ENCODE measurements at regions not wholly inside any gene's neighbourhood (a gene's known extent, or its start where the extent isn't known, plus 50 kb on each side); places are given as distances from the start of the nearest gene placed in this dataset.

DNA sequence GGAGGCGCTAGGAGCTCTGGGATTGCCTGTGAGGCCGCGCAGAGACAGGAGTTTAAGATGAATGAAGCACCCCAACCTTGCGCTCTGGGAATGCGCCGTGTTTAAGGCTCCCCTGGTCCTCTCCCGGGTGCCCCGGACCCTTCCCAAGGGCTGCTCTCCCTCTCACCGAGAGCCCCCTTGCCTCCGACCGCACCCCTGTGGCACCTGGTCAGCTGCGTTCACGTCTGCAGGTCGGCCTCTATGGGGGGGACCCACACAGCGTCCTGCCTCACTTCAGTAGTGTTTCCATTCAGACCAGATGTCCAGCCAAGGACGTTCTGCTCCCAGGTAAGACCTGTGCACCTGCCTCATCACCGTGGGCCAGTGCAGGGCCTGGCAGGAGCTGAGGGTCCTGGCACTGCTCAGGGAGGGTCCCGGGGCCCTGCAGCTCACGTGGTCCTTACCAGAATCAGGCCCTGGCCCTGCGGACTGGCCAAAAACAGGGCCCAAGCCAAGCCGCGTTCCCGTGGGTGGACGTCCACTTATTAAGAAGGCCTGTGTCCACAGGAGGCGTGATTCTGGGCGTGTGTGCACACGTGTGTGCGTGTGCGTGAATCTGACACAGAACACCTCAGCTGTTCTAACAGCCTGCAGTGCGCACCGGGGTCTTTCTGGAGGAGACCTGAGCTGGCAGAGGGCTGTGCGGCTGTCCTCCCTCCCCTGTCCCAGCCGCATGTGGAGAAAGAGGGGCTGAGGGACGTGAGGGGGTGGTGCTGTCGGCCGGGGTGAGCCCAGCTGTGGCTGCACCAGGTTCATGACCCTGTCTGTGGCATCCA, 79.9 kb upstream of the BHLHE23 start:
- DNase-seq (ENCODE audit: low read depth): no peak

DNA sequence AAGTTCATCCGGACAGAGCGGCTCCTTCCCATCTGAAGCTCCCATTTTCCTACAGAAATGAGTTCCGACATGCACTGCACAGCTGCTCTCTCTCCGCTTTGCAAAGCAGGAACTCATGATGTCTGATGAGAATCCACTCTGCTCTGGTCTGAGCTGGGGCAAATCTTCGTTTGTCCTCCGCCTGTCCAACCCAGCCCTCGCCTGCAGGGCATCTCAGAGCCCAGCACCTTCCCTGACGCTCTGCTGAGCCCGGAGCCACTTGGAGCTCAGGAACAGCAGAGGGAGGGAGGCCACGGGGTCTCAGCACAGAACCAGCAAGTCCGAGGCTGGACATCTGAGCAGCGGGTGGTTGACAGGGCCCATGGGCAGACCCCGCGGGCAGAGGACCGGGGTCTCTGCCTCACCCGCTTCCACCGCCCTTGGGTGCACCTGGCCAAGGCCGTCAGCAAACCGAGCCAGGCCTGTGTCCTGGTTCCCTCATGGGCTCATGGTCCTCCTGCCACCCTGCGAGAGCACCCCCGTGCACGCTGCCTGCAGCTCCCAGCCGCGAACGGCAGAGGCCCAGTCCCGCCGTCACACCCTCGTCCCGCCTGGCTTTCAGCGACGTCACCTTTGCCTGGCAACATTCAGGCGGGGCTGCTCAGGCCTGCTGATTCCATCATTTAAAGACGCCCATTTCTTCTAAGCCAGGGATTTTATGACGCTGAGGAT, 78.5 kb upstream of the BHLHE23 start:
- no peak for DNase-seq (ENCODE audit: low read depth)

DNA sequence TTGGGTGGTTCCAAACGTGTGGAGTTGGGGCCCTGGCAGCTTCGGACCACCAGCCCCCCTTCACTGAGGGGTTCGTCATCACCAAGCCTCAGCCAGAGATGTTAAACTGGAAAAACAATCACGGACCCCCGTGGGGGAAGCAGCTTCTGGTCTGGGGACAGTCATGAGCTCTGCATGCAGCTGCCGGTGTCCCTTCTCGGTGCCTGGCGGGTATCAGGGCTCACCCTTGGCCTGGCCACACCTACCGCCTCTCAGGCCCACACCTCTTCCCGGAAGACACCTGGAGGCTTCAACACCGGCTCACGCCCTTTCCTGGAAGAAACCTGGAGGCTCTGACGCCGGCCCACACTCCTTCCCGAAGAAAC, 77.8 kb upstream of the BHLHE23 start:
- no peak for DNase-seq (ENCODE audit: low read depth)

DNA sequence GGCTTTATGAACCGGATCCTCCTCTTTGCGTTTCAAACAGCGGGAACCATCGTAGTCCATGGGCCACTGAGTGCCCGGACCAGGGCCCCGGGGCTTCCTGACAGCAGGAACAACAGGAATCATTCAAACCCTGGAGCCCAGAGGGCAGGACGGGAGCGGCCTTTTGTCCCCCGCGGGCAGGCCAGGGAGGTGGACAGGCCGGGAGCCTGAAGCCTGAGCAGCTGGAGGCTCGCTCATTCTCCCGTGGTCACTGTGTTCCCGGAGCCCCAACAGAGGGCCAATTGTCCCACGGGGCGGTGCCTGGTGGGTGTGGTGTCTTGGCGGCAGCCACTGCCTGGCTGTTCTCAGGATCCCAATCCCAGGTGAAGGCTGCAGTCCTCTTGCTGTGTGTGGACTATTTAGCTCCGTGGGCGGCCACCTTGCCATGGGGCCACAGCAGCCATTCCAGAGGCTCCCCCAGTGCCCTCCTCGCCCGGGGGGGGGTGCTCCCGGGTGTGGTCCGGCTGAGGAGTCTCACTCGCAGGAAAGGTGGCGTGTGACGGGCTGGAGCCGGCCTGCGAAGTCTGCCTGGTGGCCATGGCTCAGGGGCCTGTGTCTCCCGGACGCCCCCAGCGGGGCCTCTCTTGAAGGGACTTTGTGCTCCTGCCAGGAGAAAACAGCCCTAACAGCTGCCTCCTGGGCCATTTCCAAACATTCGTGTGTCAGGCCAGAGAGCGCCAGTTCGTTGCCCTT, 77.2 kb upstream of the BHLHE23 start:
- DNase-seq (ENCODE audit: low read depth): no peak

DNA sequence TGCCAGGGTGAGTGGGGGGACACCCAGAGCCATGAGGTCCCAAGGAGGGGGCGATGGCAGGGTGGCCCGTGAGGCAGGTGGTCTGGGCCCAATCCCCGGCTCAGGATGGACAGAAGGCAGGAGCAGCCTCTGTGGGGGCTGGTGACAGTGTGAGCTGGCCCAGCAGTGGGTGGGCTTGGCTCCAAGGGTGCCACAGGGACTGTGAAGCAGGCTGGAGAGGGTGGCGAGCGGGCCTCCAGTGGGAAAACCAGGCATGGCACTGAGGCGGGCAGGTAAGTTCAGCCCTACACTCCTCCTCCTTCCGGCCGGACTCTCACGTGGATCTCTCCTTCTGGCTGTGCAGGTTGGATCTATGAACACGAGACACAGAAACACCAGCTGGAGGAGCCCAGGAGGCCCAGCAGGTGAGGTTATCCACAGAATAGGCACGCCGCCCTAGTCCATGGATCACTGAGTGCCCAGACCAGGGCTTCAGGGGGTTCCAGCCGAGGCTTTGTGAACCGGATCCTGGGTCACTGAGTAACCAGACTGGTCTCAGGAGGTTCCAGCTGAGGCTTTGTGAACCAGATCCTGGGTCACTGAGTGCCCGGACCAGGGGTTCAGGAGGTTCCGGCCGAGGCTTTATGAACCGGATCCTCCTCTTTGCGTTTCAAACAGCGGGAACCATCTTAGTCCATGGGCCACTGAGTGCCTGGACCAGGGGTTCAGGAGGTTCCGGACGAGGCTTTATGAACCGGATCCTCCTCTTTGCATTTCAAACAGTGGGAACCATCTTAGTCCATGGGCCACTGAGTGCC, 76.4 kb upstream of the BHLHE23 start:
- no peak for DNase-seq (ENCODE audit: low read depth)

DNA sequence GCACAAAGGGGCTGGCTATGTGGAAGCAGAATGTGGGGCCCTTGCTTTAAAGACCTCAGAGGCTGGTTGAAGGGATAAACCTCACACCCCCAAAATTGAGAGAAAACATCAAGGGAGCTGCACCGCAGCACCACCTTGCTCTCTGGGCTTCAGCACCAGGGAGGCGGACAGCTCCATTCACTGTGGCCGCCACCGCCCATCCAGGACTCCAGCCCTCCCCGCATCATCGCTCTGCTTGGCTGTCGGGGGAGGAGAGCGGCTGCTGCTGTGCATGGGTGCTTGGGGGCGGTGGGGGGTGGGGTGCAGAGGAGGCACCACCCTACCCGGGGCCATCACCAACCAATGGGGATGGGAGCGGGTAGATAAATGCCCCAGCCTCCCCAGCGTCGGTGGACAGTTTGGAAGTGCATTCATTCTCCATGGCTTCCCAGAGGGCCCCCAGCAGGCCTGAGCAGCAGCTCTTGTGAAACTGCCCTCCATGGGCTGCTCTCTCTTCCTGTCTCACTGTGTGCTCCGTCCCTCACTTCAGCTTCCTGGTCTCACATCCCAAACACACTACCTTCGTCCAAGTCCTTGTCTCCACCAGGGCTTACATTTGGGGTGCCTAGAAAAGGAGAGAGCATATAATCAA, 75.7 kb upstream of the BHLHE23 start:
- DNase-seq (ENCODE audit: low read depth): peak; percentile 14

DNA sequence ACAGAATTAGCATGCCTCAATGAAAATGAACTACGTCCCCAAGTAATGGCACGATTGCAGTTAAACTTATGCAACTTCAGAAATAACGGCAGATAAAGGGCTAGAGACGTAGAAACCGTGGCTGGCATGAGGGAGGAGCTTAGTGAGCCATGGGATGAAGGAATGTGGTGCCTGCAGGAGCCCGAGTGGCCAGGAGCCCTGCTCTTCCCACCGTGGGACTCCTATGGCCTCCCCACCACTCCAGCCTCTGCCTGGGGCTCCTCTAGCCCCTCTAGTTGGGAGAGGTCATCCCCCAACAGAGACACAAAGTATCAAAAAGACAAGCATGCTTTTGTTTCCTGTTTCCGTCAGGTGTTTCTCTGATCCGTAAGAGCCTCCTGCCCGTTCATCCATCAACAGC, 75.1 kb upstream of the BHLHE23 start:
- no peak for DNase-seq (ENCODE audit: low read depth)

DNA sequence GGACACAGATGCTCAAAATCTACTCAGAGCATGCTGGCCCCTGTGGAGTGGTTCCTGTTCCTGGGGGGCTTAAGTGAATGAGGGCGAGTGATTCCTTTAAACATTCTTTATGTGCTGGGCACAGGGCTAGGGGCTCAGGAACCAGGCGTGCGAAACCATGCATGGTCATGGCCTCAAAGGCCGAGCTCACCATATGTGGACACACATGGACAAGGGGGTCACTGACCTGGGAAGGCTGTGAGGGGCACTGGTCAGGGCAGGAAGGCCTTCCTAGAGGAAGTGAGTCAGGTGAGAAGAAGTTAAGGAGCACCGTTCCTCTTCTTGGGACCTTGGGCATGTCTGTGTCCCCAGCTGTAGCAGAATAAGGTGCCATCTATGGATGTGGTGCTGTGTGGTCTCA, 74.6 kb upstream of the BHLHE23 start:
- DNase-seq (ENCODE audit: low read depth): no peak

DNA sequence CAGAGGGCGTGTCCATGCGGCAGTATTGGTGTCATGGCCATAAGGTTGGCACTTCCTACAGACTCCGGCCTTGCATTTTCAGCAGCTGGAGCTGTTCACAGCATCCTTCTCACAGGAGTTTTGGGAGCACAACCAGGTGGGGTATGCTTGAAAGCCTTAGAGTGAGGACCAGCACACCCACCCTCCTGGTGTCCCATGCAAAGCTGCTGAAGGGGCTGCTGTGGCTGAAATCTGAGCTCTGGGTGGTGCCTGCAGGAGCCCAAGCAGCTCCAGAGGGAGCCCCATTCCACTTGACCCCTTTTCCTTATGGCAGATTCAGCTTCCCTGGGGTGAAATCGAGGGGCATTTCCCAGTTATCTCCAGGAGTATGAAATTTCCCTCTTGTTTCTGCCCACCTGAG, 74.0 kb upstream of the BHLHE23 start:
- no peak for DNase-seq (ENCODE audit: low read depth)

DNA sequence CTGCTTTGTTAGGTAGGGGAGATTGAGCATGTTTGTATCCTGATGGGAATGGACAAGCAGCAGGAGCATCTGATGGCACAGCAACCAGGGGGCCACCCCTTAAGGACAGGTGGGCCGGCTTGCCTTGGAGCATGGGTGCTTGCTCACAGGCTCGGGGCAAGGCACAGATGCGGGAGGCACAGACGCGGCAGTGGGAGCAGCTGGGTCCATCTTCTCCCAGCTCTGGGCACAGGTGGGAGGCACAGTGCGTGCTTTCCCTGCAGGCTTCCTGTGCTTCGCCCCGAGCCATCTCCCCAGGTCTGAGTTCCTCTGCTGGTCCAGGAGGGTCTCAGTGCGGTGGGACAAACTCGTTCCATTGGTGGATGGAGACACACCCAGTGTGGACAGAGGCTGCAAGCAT, 73.6 kb upstream of the BHLHE23 start:
- no peak for DNase-seq (ENCODE audit: low read depth)

DNA sequence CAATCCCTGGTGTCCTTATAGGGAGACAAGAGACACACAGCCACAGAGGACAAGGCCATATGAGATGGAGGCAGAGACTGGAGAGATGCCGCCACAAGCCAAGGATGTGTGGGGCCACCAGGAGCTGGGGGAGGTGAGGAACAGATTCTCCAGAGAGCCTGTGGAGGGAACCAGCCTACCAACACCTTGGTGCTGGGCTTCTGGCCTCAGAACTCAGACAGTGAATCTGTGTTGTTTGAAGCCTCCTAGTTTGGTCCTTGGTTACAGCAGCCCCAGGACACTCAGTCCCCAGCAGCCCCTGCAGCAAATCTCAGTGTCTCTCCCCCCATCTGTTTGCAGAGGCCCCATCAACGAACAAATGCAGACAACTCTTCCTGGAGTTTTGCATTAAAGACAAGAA, 73.2 kb upstream of the BHLHE23 start:
- DNase-seq (ENCODE audit: low read depth): no peak

DNA sequence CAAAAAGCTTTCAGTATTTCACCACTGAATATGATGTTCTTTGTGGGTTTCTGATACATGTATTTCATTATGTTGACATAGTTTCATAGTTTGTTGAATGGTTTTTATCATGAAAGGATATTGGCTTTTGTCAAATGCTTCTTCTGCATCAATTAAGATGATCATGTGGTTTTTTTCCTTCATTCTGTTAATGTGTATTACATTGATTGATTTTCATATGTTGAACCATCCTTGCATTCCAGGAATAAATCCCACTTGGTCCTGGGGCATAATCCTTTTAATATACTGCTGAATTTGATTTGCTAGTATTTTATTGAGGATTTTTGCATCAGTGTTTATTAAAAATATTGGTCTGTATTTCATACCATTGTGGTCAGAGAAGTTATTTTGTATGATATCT, 70.9 kb upstream of the BHLHE23 start:
- DNase-seq (ENCODE audit: low read depth): no peak

DNA sequence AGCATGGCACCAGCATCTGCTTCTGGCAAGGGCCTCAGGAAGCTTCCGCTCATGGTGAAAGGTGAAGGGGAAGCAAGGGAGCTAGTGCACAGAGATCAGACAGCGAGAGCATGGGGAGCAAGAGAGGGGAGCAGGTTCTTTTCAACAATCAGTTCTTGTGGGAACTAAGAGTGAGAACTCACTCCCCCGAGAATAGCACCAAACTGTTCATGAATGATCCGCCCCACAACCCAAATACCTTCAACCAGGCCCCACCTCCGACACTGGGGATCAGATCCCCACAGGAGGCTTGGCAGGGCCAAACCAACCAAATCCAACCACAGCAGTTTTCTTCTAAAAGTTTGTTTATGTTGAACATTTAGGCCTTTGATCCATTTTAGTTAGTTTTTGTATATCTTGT, 69.7 kb upstream of the BHLHE23 start:
- DNase-seq (ENCODE audit: low read depth): no peak

DNA sequence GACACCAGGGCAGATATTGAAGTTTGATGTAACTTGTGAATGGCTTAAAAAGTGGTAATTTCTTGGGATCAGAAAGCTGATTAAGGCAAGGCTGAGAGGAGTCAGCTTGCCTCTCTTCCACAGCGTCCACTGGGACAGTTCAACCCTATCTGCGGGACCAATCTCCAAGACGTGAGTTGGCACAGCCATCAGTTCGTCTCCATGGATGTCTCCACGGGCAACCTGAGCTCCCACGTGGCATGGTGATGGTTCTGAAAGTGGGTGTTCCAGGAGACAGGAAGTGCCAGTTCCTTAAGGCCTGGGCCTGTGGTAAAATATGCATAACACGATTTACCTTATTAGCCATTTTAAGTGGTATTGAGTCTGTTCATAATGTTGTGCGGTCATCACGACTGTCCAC, 67.9 kb upstream of the BHLHE23 start:
- no peak for DNase-seq (ENCODE audit: low read depth)

DNA sequence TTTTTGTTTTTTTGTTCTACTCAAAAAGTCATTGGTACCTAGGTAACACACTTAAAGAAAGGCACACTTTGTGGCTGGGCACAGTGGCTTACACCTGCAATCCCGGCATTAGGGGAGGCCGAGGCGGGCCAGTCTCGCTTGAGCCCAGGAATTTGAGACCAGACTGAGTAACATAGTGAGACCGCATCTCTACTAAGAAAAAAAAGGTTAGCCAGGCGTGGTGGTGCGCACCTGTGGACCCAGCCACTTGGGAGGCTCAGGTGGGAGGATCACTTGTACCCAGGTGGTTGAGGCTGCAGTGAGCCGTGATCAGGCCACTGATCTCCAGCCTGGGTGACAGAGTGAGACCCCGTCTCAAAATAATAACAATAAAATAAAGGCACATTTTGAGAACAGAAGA, 67.4 kb upstream of the BHLHE23 start:
- DNase-seq (ENCODE audit: low read depth): no peak

DNA sequence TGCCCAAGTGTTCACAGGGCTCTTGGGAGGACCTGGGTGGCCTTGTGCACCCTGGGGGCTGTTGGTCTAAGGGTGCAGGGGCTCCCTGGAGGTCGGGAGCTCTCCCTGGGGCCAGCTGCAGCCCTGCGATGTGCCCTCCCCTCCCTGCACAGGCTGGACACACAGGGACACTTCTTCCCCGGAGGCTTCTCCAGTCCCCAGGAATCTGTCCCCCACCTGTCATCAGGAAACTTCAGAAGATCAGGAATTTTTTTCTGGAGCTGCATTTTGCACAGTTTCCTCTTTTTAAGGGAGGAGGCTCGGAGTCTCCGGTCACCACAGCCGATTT, 66.9 kb upstream of the BHLHE23 start:
- no peak for DNase-seq (ENCODE audit: low read depth)

DNA sequence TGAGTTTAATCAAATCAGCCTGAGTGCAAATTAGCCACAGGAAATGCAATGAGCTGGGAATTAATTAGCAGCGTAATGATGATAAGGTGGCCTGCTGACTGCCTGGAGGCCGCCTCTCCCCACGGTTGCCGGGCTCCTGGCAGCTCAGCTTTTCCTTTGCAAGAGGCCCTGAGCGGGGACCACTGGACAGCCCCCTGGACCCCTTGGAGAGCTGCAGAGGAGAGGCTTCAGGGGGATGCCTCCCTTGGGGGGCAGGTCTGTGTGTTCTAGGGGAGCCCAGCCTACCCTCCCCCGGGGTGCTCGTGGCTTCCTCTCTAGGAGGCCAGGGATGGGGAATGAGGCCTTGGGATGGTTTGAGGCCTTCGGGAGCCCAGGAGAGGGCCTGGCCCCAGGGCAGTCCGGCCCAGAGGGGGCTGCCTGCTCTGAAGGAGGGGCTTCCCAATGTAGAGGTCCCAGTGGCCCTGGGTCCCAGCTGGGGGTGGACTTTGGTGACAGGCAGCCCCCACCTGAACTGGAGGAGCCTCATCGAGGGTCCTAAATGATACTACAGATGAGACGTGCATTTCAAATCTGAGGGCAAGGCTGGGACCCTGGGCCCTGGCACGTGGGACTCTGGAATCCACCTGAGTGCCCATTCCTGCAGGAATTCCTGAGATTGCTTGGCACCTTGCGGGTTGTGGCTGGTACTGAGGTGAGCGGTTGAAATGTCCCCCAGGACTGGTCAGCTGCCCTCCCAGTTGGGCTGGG, 66.4 kb upstream of the BHLHE23 start:
- no peak for DNase-seq (ENCODE audit: low read depth)

DNA sequence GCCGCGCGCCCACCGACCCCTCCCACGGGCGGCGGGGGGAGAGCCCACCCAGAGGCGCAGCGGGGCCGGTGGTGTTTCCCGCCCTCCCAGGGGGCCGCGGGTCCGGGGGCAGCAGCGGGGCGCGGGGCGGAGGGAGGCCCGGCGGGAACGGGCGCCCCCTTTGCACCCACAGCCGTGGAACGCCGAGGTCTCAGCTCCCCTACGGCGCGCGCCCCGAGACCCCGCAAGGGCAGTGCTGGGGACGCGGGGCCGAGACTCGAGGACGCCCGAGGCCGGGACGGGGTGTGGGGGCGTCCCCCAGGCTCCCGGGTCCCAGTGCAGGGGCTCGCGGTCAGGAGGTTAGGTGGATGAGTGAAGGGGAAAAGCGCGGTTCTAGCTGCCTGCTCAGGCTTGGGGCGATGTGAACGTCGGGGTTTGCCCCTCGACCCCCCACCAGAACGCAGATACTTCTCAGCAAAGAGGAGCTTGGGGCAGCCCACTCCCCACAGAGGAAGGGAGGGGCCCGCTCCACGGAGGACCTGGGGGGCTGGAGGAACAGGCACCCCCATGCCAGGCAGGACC, 65.5 kb upstream of the BHLHE23 start:
- no peak for DNase-seq (ENCODE audit: low read depth)

DNA sequence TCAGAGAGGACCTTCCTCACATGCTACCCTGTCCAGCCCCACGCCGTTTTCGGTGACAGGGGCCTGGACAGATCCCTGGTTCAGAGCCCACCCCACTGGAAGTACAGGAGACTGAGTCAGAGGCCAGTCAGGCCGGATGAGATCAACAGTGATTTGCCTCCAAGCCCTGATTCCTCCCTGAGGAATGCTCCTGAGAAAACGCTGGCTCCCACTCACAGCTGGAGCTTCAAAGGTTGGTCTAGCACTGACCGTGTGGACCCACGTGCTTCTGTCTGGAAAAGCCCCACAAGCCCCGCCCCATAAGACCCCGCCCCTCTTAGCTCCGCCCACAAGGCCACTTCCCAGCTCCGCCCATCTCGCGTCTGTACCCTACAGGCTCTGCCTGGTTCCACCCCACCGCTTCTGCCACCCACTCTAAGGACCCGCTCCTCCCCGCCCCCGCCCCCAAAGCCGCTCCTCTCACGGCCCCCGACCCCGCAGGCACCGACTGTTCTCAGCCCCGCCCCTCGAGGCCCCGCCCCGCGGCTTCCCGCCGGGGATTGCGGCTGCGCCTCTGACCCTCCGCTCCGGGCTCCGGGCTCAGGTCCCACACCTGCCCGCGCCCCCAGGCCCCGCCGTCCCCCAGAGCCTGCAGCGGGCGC, 64.9 kb upstream of the BHLHE23 start:
- peak; percentile 26 for DNase-seq (ENCODE audit: low read depth)

DNA sequence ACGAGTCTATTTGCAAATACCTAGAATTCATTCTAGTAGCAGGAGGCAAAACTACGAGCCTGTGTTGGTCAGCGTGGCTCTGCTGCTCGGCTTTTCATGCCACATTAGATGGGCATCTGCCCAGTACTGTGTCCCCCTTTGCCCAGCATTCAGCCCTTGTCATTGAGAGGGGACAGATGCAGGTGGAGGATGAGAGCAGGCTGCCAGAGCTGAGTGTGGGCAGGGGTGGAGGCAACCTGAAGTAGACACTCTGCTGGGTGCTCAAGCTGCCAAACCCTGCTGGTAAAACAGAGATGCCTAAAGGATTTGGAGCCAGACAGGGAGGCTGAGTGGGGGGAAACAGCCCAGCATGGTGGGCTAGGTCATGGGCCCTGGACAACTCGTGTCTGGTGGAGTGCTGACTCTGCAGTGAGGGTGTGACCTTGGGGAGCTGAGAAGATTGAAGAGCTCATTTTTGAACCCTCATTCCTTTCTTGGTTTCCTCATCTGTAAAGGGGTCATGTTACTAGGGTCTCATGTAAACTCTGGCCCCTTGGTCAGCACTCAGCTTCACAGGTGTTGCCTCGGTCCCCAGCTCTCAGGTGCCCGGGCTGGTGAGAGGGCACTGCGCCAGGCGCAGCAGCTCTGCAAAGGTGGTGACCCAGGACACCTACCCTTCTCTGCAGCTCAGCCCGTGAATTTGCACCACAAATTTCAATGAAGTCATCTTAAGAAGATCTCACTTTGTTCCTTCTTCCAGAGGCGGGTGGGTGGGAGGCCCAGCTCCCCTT, 64.2 kb upstream of the BHLHE23 start:
- DNase-seq (ENCODE audit: low read depth): no peak

Measured in stromal cell of bone marrow (primary cell).